HL-60 (cell line): ENCODE measurements at regions not wholly inside any gene's neighbourhood (a gene's known extent, or its start where the extent isn't known, plus 50 kb on each side); places are given as distances from the start of the nearest gene placed in this dataset.

Experiments used
- GABPA ChIP-seq: IDR thresholded peaks from 2 replicates; pipeline ENCODE4 v1.6.1; 2012; ENCODE audit warnings: low read depth
- POLR2AphosphoS5 ChIP-seq: IDR thresholded peaks from 2 replicates; pipeline ENCODE4 v1.6.1; 2012; ENCODE audit warnings: low read depth
- TF ChIP-seq, protein P1 (sequence below): IDR thresholded peaks from one replicate; pipeline ENCODE4 v1.5.1; 2011; ENCODE audit warnings: low read length, control low read depth, inconsistent platforms; ENCODE audit not compliant: insufficient read depth
- TF ChIP-seq, protein P2 (sequence below): IDR thresholded peaks from 2 replicates; pipeline ENCODE4 v1.6.1; 2012; ENCODE audit warnings: low read depth; ENCODE audit not compliant: insufficient replicate concordance

DNA sequence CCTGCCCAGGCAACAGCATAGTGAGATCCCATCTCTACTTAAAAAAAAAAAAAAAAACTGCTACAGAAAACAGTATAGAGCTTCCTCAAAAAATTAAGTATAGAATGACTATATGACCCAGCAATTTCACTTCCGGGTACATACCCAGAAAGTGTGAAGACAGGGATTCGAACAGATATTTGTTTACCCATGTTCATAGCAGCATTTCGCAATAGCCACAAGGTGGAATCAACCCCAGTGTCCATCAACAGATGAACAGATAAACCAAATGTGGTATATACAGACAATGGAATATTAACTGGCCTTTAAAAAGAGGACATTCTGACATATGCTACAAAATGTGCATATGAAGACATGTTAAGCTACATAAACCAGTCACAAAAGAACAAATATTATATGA lies 95.5 kb downstream of the CHD9NB start:
- TF ChIP-seq POLR2AphosphoS5 (no peak), GABPA (no peak)
- TF ChIP-seq, protein P1, sequence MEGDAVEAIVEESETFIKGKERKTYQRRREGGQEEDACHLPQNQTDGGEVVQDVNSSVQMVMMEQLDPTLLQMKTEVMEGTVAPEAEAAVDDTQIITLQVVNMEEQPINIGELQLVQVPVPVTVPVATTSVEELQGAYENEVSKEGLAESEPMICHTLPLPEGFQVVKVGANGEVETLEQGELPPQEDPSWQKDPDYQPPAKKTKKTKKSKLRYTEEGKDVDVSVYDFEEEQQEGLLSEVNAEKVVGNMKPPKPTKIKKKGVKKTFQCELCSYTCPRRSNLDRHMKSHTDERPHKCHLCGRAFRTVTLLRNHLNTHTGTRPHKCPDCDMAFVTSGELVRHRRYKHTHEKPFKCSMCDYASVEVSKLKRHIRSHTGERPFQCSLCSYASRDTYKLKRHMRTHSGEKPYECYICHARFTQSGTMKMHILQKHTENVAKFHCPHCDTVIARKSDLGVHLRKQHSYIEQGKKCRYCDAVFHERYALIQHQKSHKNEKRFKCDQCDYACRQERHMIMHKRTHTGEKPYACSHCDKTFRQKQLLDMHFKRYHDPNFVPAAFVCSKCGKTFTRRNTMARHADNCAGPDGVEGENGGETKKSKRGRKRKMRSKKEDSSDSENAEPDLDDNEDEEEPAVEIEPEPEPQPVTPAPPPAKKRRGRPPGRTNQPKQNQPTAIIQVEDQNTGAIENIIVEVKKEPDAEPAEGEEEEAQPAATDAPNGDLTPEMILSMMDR, result no peak
- TF ChIP-seq, protein P2, sequence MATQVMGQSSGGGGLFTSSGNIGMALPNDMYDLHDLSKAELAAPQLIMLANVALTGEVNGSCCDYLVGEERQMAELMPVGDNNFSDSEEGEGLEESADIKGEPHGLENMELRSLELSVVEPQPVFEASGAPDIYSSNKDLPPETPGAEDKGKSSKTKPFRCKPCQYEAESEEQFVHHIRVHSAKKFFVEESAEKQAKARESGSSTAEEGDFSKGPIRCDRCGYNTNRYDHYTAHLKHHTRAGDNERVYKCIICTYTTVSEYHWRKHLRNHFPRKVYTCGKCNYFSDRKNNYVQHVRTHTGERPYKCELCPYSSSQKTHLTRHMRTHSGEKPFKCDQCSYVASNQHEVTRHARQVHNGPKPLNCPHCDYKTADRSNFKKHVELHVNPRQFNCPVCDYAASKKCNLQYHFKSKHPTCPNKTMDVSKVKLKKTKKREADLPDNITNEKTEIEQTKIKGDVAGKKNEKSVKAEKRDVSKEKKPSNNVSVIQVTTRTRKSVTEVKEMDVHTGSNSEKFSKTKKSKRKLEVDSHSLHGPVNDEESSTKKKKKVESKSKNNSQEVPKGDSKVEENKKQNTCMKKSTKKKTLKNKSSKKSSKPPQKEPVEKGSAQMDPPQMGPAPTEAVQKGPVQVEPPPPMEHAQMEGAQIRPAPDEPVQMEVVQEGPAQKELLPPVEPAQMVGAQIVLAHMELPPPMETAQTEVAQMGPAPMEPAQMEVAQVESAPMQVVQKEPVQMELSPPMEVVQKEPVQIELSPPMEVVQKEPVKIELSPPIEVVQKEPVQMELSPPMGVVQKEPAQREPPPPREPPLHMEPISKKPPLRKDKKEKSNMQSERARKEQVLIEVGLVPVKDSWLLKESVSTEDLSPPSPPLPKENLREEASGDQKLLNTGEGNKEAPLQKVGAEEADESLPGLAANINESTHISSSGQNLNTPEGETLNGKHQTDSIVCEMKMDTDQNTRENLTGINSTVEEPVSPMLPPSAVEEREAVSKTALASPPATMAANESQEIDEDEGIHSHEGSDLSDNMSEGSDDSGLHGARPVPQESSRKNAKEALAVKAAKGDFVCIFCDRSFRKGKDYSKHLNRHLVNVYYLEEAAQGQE, result no peak
